Ovary (tissue), 3 donors: ENCODE measurements at regions not wholly inside any gene's neighbourhood (a gene's known extent, or its start where the extent isn't known, plus 50 kb on each side); places are given as distances from the start of the nearest gene placed in this dataset.

Source experiments
- CTCF ChIP-seq, 3 donors: fragments of 450-650 bp in 2 of 3; fragments of 200-600 bp in 1 of 3; IDR thresholded peaks; one replicate each; pipeline versions ENCODE4 v1.5.1 to v1.8.0; 2016 to 2022; ENCODE audit warnings: antibody characterized with exemption in 3 of 3, mild to moderate bottlenecking in 1 of 3
- POLR2A ChIP-seq: fragments of 450-650 bp; IDR thresholded peaks from one replicate; pipeline ENCODE4 v1.6.1; 2017; ENCODE audit warnings: antibody characterized with exemption, mild to moderate bottlenecking, moderate library complexity
- donor health status: DM: no; HTN: no; CAD: no.

- no peak for TF ChIP-seq CTCF (IDR thresholded peaks at IDR 0.05)
- TF ChIP-seq POLR2A: no peak
Measured at GRCh38 chr2:35582637-35583036, 772.9 kb upstream of the CRIM1 start.
